Adrenal gland (tissue), 5 donors: ENCODE measurements at regions not wholly inside any gene's neighbourhood (a gene's known extent, or its start where the extent isn't known, plus 50 kb on each side); places are given as distances from the start of the nearest gene placed in this dataset.

Source experiments
- POLR2A ChIP-seq, 2 donors: fragments of 450-650 bp; IDR thresholded peaks; one replicate each; pipeline ENCODE4 v1.6.1; 2017; ENCODE audit warnings: antibody characterized with exemption in 2 of 2, mild to moderate bottlenecking in 2 of 2, moderate library complexity in 1 of 2
- TF ChIP-seq, protein P1 (sequence below), 6 experiments: fragments of 450-650 bp in 4 of 6; fragments of 200-600 bp in 2 of 6; sonication (generic) in 1 of 6; IDR thresholded peaks; 1 replicate in 5 of 6; 2 replicates in 1 of 6; pipeline versions ENCODE4 v1.5.1 to v1.8.0; 2016 to 2021; ENCODE audit warnings: antibody characterized with exemption in 6 of 6, mild to moderate bottlenecking in 2 of 6, moderate library complexity in 1 of 6
- donor health status: DM: no; HTN: no; CAD: no.

DNA sequence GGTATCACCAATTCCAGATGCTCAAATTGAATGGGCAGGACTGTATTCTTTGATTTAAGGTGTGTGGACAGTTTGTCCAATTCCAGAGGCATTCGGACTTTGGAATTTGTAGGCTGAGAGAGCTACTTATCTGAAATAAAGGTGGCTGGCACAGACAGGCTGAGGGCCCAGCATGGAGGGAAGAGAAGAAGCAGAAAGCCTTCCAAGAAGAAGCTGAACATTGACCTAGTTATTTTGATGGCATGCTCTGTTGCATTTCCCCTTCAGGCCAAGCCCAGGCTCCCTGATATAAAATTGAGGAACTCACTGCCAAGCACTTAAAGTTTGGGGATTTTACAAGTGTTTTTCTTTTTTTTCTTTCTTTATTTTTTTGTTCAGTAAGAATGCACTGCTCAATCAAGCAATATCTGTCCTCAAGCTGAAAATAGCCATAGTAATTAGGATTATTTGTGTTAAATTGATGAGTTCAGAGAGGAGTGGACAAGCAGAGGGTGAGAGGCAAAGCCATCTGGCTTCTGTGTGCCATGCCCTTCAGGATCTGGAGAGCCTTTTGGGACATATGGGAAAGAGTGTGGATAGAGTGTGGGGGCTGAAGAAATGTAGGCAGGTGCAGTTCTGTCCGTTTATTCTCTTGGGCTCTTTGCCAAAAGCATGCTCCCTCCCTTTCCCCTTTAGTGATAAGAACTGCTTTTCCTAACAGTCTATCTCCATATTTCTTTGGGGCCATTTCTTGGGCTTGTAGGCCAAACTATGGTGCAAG lies 148.9 kb downstream of the OXSM start:
- TF ChIP-seq, protein P1, sequence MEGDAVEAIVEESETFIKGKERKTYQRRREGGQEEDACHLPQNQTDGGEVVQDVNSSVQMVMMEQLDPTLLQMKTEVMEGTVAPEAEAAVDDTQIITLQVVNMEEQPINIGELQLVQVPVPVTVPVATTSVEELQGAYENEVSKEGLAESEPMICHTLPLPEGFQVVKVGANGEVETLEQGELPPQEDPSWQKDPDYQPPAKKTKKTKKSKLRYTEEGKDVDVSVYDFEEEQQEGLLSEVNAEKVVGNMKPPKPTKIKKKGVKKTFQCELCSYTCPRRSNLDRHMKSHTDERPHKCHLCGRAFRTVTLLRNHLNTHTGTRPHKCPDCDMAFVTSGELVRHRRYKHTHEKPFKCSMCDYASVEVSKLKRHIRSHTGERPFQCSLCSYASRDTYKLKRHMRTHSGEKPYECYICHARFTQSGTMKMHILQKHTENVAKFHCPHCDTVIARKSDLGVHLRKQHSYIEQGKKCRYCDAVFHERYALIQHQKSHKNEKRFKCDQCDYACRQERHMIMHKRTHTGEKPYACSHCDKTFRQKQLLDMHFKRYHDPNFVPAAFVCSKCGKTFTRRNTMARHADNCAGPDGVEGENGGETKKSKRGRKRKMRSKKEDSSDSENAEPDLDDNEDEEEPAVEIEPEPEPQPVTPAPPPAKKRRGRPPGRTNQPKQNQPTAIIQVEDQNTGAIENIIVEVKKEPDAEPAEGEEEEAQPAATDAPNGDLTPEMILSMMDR (IDR thresholded peaks at IDR 0.05) = no peak
- no peak for TF ChIP-seq POLR2A (IDR thresholded peaks at IDR 0.05)
